Suprapubic skin (tissue), 4 donors: ENCODE measurements at regions not wholly inside any gene's neighbourhood (a gene's known extent, or its start where the extent isn't known, plus 50 kb on each side); places are given as distances from the start of the nearest gene placed in this dataset.

Experiments
- DNase-seq, 2 donors: peaks; one replicate each; pipeline ENCODE4 v3.0.0-alpha.2; 2019; ENCODE audit warnings: low spot score in 2 of 2
- H3K27ac ChIP-seq: fragments of 200-600 bp; sonication (generic); one replicate; pipeline ENCODE4 v1.5.1; 2019
- H3K27me3 ChIP-seq: fragments of 200-600 bp; sonication (generic); one replicate; pipeline ENCODE4 v1.5.1; 2019
- H3K36me3 ChIP-seq: fragments of 200-600 bp; sonication (generic); one replicate; pipeline ENCODE4 v1.5.1; 2019
- H3K4me1 ChIP-seq: fragments of 200-600 bp; sonication (generic); one replicate; pipeline ENCODE4 v1.5.1; 2019
- H3K4me3 ChIP-seq: fragments of 200-600 bp; sonication (generic); one replicate; pipeline ENCODE4 v1.5.1; 2019; ENCODE audit warnings: mild to moderate bottlenecking
- H3K9me3 ChIP-seq: fragments of 200-600 bp; sonication (generic); one replicate; pipeline ENCODE4 v1.5.1; 2019
- CTCF ChIP-seq, 2 donors: fragments of 200-600 bp in 1 of 2; fragments of 450-650 bp in 1 of 2; sonication (generic) in 1 of 2; IDR thresholded peaks; one replicate each; pipeline ENCODE4 v1.5.1; 2016 to 2019; ENCODE audit warnings: antibody characterized with exemption in 2 of 2, mild to moderate bottlenecking in 1 of 2, moderate library complexity in 1 of 2
- EP300 ChIP-seq: sonication (generic); formaldehyde crosslinking; IDR thresholded peaks from one replicate; pipeline ENCODE4 v1.6.1; 2017; ENCODE audit warnings: antibody characterized with exemption
- POLR2A ChIP-seq, 2 donors: fragments of 450-650 bp; IDR thresholded peaks; one replicate each; pipeline ENCODE4 v1.6.1; 2017; ENCODE audit warnings: antibody characterized with exemption in 2 of 2, mild to moderate bottlenecking in 2 of 2, moderate library complexity in 2 of 2
- POLR2AphosphoS5 ChIP-seq, 3 donors: sonication (generic); formaldehyde crosslinking; IDR thresholded peaks; one replicate each; pipeline ENCODE4 v1.6.1; 2017; ENCODE audit warnings: antibody characterized with exemption in 3 of 3
- WGBS: methylation state at CpG from one replicate; pipeline ENCODE4 v1.1.5; 2018; 5-methylcytosine and 5-hydroxymethylcytosine counted together

- no peak for TF ChIP-seq EP300
- TF ChIP-seq POLR2AphosphoS5 (IDR thresholded peaks at IDR 0.05), result no peak
- no peak for TF ChIP-seq CTCF (IDR thresholded peaks at IDR 0.05)
- no peak for TF ChIP-seq POLR2A (IDR thresholded peaks at IDR 0.05)
- no peak overlapping the region for H3K4me3 ChIP-seq
- 92% methylated on average over 12 of the region's 12 CpGs for WGBS
- DNase-seq, result peak in 1 of 2 donors; percentile 66
- H3K27me3 ChIP-seq, result peaks cover 6% of the 10 kb centered on the region
- H3K9me3 ChIP-seq, result no peaks in the 10 kb centered on the region
- no peaks in the 10 kb centered on the region for H3K36me3 ChIP-seq
- H3K4me1 ChIP-seq, result peaks cover 41% of the 10 kb centered on the region
- H3K27ac ChIP-seq, result no peak overlapping the region
These were observed 352.2 kb upstream of the TNRC6C start for GRCh38 chr17:77606146-77606864.

- Histone ChIP-seq H3K27me3 (peaks cover 6% of the 10 kb centered on the region), H3K4me3 (no peak overlapping the region), H3K27ac (no peak overlapping the region), H3K36me3 (no peaks in the 10 kb centered on the region), H3K9me3 (no peaks in the 10 kb centered on the region), H3K4me1 (peaks cover 41% of the 10 kb centered on the region)
- no peak for TF ChIP-seq CTCF (IDR thresholded peaks at IDR 0.05)
- TF ChIP-seq POLR2A (IDR thresholded peaks at IDR 0.05), result no peak
- no peak for TF ChIP-seq POLR2AphosphoS5 (IDR thresholded peaks at IDR 0.05)
- TF ChIP-seq EP300, result no peak
- 91% methylated on average over 6 of the region's 6 CpGs for WGBS
- DNase-seq, result no peak
These were observed 351.7 kb upstream of the TNRC6C start for GRCh38 chr17:77606865-77607210.

GRCh38 chr17:77607606-77608005 lies 350.9 kb upstream of the TNRC6C start:
- no peaks in the 10 kb centered on the region for H3K9me3 ChIP-seq
- DNase-seq, result no peak
- H3K27me3 ChIP-seq, result peaks cover 6% of the 10 kb centered on the region
- peaks cover 43% of the 10 kb centered on the region for H3K4me1 ChIP-seq
- H3K36me3 ChIP-seq, result no peaks in the 10 kb centered on the region
- H3K4me3 ChIP-seq, result no peak overlapping the region
- no peak overlapping the region for H3K27ac ChIP-seq
- 81% methylated on average over 8 of the region's 8 CpGs for WGBS
- TF ChIP-seq POLR2A (IDR thresholded peaks at IDR 0.05) (no peak), CTCF (IDR thresholded peaks at IDR 0.05) (no peak), POLR2AphosphoS5 (IDR thresholded peaks at IDR 0.05) (no peak), EP300 (no peak)

GRCh38 chr17:77608431-77608830 lies 350.1 kb upstream of the TNRC6C start:
- H3K27ac ChIP-seq, result no peak overlapping the region
- H3K9me3 ChIP-seq, result no peaks in the 10 kb centered on the region
- 80% methylated on average over 10 of the region's 10 CpGs for WGBS
- H3K36me3 ChIP-seq, result no peaks in the 10 kb centered on the region
- no peak overlapping the region for H3K4me3 ChIP-seq
- TF ChIP-seq POLR2AphosphoS5 (IDR thresholded peaks at IDR 0.05) (no peak), POLR2A (IDR thresholded peaks at IDR 0.05) (no peak), EP300 (no peak), CTCF (IDR thresholded peaks at IDR 0.05) (no peak)
- H3K4me1 ChIP-seq, result peaks cover 35% of the 10 kb centered on the region
- no peak for DNase-seq
- H3K27me3 ChIP-seq, result peaks cover 6% of the 10 kb centered on the region

- no peaks in the 10 kb centered on the region for H3K9me3 ChIP-seq
- peaks cover 6% of the 10 kb centered on the region for H3K27me3 ChIP-seq
- no peaks in the 10 kb centered on the region for H3K36me3 ChIP-seq
- TF ChIP-seq POLR2AphosphoS5 (IDR thresholded peaks at IDR 0.05) (no peak), POLR2A (IDR thresholded peaks at IDR 0.05) (no peak), EP300 (no peak), CTCF (IDR thresholded peaks at IDR 0.05) (no peak)
- 59% methylated on average over 26 of the region's 26 CpGs for WGBS
- peaks cover 32% of the 10 kb centered on the region for H3K4me1 ChIP-seq
- peak in 1 of 2 donors; percentile 57 for DNase-seq
- peak overlapping the region; percentile 69 for H3K27ac ChIP-seq
- H3K4me3 ChIP-seq, result peak overlapping the region; percentile 8
These were observed 348.7 kb upstream of the TNRC6C start for GRCh38 chr17:77609553-77610517.
